Testis (tissue), 2 donors: ENCODE measurements at regions not wholly inside any gene's neighbourhood (a gene's known extent, or its start where the extent isn't known, plus 50 kb on each side); places are given as distances from the start of the nearest gene placed in this dataset.
"Not testable (repeated sequence)": the region's sequence is repeated elsewhere in the genome, so short reads cannot be mapped to it uniquely, and the experiment has no call there.

ENCODE experiments used
- DNase-seq: peaks from one replicate; pipeline ENCODE4 v3.0.0-alpha.2; 2019
- H3K27ac ChIP-seq, 2 donors: fragments of 200-600 bp; sonication (generic); one replicate each; pipeline ENCODE4 v1.5.1; 2019
- H3K27me3 ChIP-seq: fragments of 200-600 bp; sonication (generic); one replicate; pipeline ENCODE4 v1.5.1; 2019
- H3K36me3 ChIP-seq: fragments of 200-600 bp; sonication (generic); one replicate; pipeline ENCODE4 v1.5.1; 2017; ENCODE audit warnings: low read depth; ENCODE audit errors: missing control alignments
- H3K4me1 ChIP-seq: fragments of 200-600 bp; sonication (generic); one replicate; pipeline ENCODE4 v1.5.1; 2019
- H3K4me3 ChIP-seq, 2 donors: fragments of 200-600 bp; sonication (generic); one replicate each; pipeline ENCODE4 v1.5.1; 2017 to 2019
- H3K9me3 ChIP-seq: fragments of 200-600 bp; sonication (generic); one replicate; pipeline ENCODE4 v1.5.1; 2017
- CTCF ChIP-seq, 3 experiments: fragments of 450-650 bp in 2 of 3; fragments of 200-600 bp in 1 of 3; sonication (generic) in 1 of 3; IDR thresholded peaks; one replicate each; pipeline ENCODE4 v1.5.1; 2016 to 2019; ENCODE audit warnings: antibody characterized with exemption in 3 of 3, mild to moderate bottlenecking in 2 of 3, moderate library complexity in 1 of 3
- POLR2A ChIP-seq: fragments of 450-650 bp; IDR thresholded peaks from one replicate; pipeline ENCODE4 v1.6.1; 2017; ENCODE audit warnings: antibody characterized with exemption, mild to moderate bottlenecking, moderate library complexity
- WGBS, 2 donors: methylation state at CpG; one replicate each; pipeline ENCODE4 v1.1.5; 2018; 5-methylcytosine and 5-hydroxymethylcytosine counted together
- intact Hi-C: fragments of 100-400 bp; cut with DNase I; formaldehyde crosslinking; loops from one replicate; pipeline ENCODE4 v1.15.1; 2023; ENCODE audit warnings: low total_unique reads

GRCh38 chr18:47709556-47709955 is 220.9 kb downstream of the SMAD2 start:
- 70 to 82% methylated on average over 4 of the region's 4 CpGs for WGBS, 2 donors
- no peak overlapping the region for H3K4me3 ChIP-seq
- TF ChIP-seq POLR2A (no peak), CTCF (IDR thresholded peaks at IDR 0.05) (no peak)
- H3K9me3 ChIP-seq, result no peaks in the 10 kb centered on the region
- no peak overlapping the region for H3K27ac ChIP-seq
- intact Hi-C loops, result no loop called here
- H3K4me1 ChIP-seq, result no peaks in the 10 kb centered on the region
- DNase-seq, result no peak
- no peaks in the 10 kb centered on the region for H3K36me3 ChIP-seq
- no peaks in the 10 kb centered on the region for H3K27me3 ChIP-seq

GRCh38 chr18:47708206-47708605 is 222.3 kb downstream of the SMAD2 start:
- DNase-seq, result no peak
- WGBS, 2 donors, result 59 to 73% methylated on average over 3 of the region's 3 CpGs
- Histone ChIP-seq H3K9me3 (no peaks in the 10 kb centered on the region), H3K27ac (no peak overlapping the region), H3K4me3 (no peak overlapping the region), H3K36me3 (no peaks in the 10 kb centered on the region), H3K4me1 (no peaks in the 10 kb centered on the region), H3K27me3 (no peaks in the 10 kb centered on the region)
- no peak for TF ChIP-seq POLR2A
- no peak for TF ChIP-seq CTCF (IDR thresholded peaks at IDR 0.05)
- intact Hi-C loops, result no loop called here

GRCh38 chr18:47701134-47701533 is 229.3 kb downstream of the SMAD2 start:
- Histone ChIP-seq H3K27ac (no peak overlapping the region), H3K4me3 (no peak overlapping the region), H3K4me1 (no peaks in the 10 kb centered on the region), H3K36me3 (no peaks in the 10 kb centered on the region), H3K27me3 (no peaks in the 10 kb centered on the region), H3K9me3 (no peaks in the 10 kb centered on the region)
- WGBS, 2 donors, result 74 to 77% methylated on average over 6 of the region's 6 CpGs
- TF ChIP-seq POLR2A, result no peak
- no peak for TF ChIP-seq CTCF (IDR thresholded peaks at IDR 0.05)
- DNase-seq, result no peak
- intact Hi-C loops, result no loop called here

- Histone ChIP-seq H3K4me1 (no peaks in the 10 kb centered on the region), H3K9me3 (no peaks in the 10 kb centered on the region), H3K27ac (no peak overlapping the region), H3K4me3 (no peak overlapping the region), H3K27me3 (no peaks in the 10 kb centered on the region), H3K36me3 (no peaks in the 10 kb centered on the region)
- no peak for DNase-seq
- TF ChIP-seq CTCF (IDR thresholded peaks at IDR 0.05) (no peak), POLR2A (no peak)
- intact Hi-C loops, result no loop called here
- WGBS, 2 donors, result 77 to 86% methylated on average over 9 of the region's 9 CpGs
Observed at GRCh38 chr18:47696870-47697269, 233.6 kb downstream of the SMAD2 start.

GRCh38 chr18:47691611-47692010 is 238.8 kb downstream of the SMAD2 start:
- no peak for DNase-seq
- Histone ChIP-seq H3K36me3 (no peaks in the 10 kb centered on the region), H3K27ac (no peak overlapping the region), H3K27me3 (no peaks in the 10 kb centered on the region), H3K9me3 (no peaks in the 10 kb centered on the region), H3K4me3 (no peak overlapping the region), H3K4me1 (no peaks in the 10 kb centered on the region)
- TF ChIP-seq CTCF (IDR thresholded peaks at IDR 0.05) (no peak), POLR2A (no peak)
- intact Hi-C loops, result no loop called here
- 49 to 58% methylated on average over 4 of the region's 4 CpGs for WGBS, 2 donors

GRCh38 chr18:47690778-47691177 is 239.7 kb downstream of the SMAD2 start:
- H3K27ac ChIP-seq, H3K9me3 ChIP-seq, intact Hi-C loops, H3K4me1 ChIP-seq, H3K4me3 ChIP-seq, DNase-seq, H3K27me3 ChIP-seq, H3K36me3 ChIP-seq: not testable (repeated sequence)
- WGBS, 2 donors, result 90 to 94% methylated on average over 3 of the region's 3 CpGs
